OCI-LY3 (cell line): ENCODE measurements at regions not wholly inside any gene's neighbourhood (a gene's known extent, or its start where the extent isn't known, plus 50 kb on each side); places are given as distances from the start of the nearest gene placed in this dataset.
A peak's percentile ranks its signal among the peaks of the same experiment; 100 is the strongest.

ENCODE experiments used
- H2AFZ ChIP-seq: fragments of 200-600, 300-600 bp; shearing (Covaris generic); 2 replicates; pipeline ENCODE4 v1.6.0; 2014; ENCODE audit warnings: antibody characterized with exemption, low read depth, low read length
- H3K27ac ChIP-seq: fragments of 200-600, 300-600 bp; sonication (generic); 2 replicates; pipeline ENCODE4 v1.5.1; 2014; ENCODE audit warnings: mild to moderate bottlenecking, low read length, moderate library complexity, mixed read lengths
- H3K27me3 ChIP-seq: fragments of 200-600, 300-600 bp; sonication (generic); 2 replicates; pipeline ENCODE4 v1.6.1; 2014; ENCODE audit warnings: low read depth, low read length, mixed read lengths
- H3K36me3 ChIP-seq: fragments of 200-600, 300-600 bp; sonication (generic); replicated peaks from 2 replicates; pipeline ENCODE3; 2014; ENCODE audit warnings: low read depth, low read length, mixed read lengths
- H3K4me1 ChIP-seq: fragments of 300-600, 200-600 bp; sonication (generic); 2 replicates; pipeline ENCODE4 v1.6.1; 2014; ENCODE audit warnings: low read length, mixed read lengths
- H3K4me2 ChIP-seq: fragments of 200-600, 300-600 bp; sonication (generic); 2 replicates; pipeline ENCODE4 v1.6.1; 2014; ENCODE audit warnings: low read length, mixed read lengths
- H3K4me3 ChIP-seq: fragments of 300-600, 200-600 bp; sonication (generic); 2 replicates; pipeline ENCODE4 v1.5.1; 2014; ENCODE audit warnings: antibody characterized with exemption, mild to moderate bottlenecking, low read length, moderate library complexity
- H3K79me2 ChIP-seq: fragments of 300-600, 200-600 bp; shearing (Covaris generic); 2 replicates; pipeline ENCODE4 v1.6.1; 2014; ENCODE audit warnings: mild to moderate bottlenecking, low read length, mixed read lengths
- H3K9ac ChIP-seq: fragments of 300-600, 200-600 bp; shearing (Covaris generic); 2 replicates; pipeline ENCODE4 v1.6.0; 2014; ENCODE audit warnings: mild to moderate bottlenecking, low read length, moderate library complexity
- H3K9me3 ChIP-seq: fragments of 200-600, 300-600 bp; shearing (Covaris generic); 2 replicates; pipeline ENCODE4 v1.6.1; 2014; ENCODE audit warnings: low read length, mixed read lengths; ENCODE audit not compliant: insufficient read depth
- H4K20me1 ChIP-seq: fragments of 200-600, 300-600 bp; sonication (generic); 2 replicates; pipeline ENCODE4 v1.6.1; 2016; ENCODE audit warnings: low read length, mixed read lengths; ENCODE audit not compliant: insufficient read depth
- CTCF ChIP-seq: fragments of 200-600, 300-600 bp; sonication (generic); IDR thresholded peaks from 2 replicates; pipeline ENCODE4 v1.5.1; 2014; ENCODE audit warnings: antibody characterized with exemption, low read length, low read depth
- EZH2phosphoT487 ChIP-seq: fragments of 200-600 bp; shearing (Covaris generic); IDR thresholded peaks from 2 replicates; pipeline ENCODE4 v1.6.1; 2018; ENCODE audit warnings: antibody characterized with exemption, mixed run types, low read depth

- no peak overlapping the region for H3K27ac ChIP-seq
- H2AFZ ChIP-seq: peak overlapping the region; percentile 67; the same call in 1 of the 2 replicates
- H3K27me3 ChIP-seq: no peaks in the 10 kb centered on the region
- no peak for TF ChIP-seq EZH2phosphoT487
- no peak for TF ChIP-seq CTCF
- peaks cover 9% of the 10 kb centered on the region for H3K4me1 ChIP-seq
- H3K36me3 ChIP-seq: no peaks in the 10 kb centered on the region
- no peak overlapping the region for H3K4me2 ChIP-seq
- H3K9ac ChIP-seq: no peak overlapping the region
- H4K20me1 ChIP-seq: no peaks in the 10 kb centered on the region
- no peaks in the 10 kb centered on the region for H3K9me3 ChIP-seq
- no peak overlapping the region for H3K4me3 ChIP-seq
- no peaks in the 10 kb centered on the region for H3K79me2 ChIP-seq
Measured at GRCh38 chr3:171978390-171978789, 61.0 kb upstream of the FNDC3B start.

- TF ChIP-seq CTCF (no peak), EZH2phosphoT487 (no peak)
- no peaks in the 10 kb centered on the region for H3K27me3 ChIP-seq
- no peaks in the 10 kb centered on the region for H3K79me2 ChIP-seq
- H2AFZ ChIP-seq: no peak overlapping the region
- no peak overlapping the region for H3K9ac ChIP-seq
- H3K4me3 ChIP-seq: no peak overlapping the region
- H3K36me3 ChIP-seq: no peaks in the 10 kb centered on the region
- peaks cover 9% of the 10 kb centered on the region for H3K4me1 ChIP-seq
- H3K27ac ChIP-seq: no peak overlapping the region
- no peaks in the 10 kb centered on the region for H3K9me3 ChIP-seq
- no peaks in the 10 kb centered on the region for H4K20me1 ChIP-seq
- H3K4me2 ChIP-seq: no peak overlapping the region
Measured at GRCh38 chr3:171979081-171979480, 60.3 kb upstream of the FNDC3B start.

GRCh38 chr3:171980578-171981270, 58.7 kb upstream of the FNDC3B start:
- Histone ChIP-seq H3K27ac (no peak overlapping the region), H3K27me3 (no peaks in the 10 kb centered on the region), H3K36me3 (no peaks in the 10 kb centered on the region), H3K4me2 (no peak overlapping the region), H3K9ac (no peak overlapping the region), H3K4me3 (no peak overlapping the region), H3K9me3 (no peaks in the 10 kb centered on the region), H3K79me2 (no peaks in the 10 kb centered on the region), H3K4me1 (peaks cover 9% of the 10 kb centered on the region), H2AFZ (no peak overlapping the region), H4K20me1 (no peaks in the 10 kb centered on the region)
- TF ChIP-seq EZH2phosphoT487 (no peak), CTCF (no peak)

- Histone ChIP-seq H3K9me3 (no peaks in the 10 kb centered on the region), H3K27ac (no peak overlapping the region), H3K4me2 (no peak overlapping the region), H3K27me3 (no peaks in the 10 kb centered on the region), H3K9ac (no peak overlapping the region), H4K20me1 (no peaks in the 10 kb centered on the region), H2AFZ (no peak overlapping the region), H3K79me2 (no peaks in the 10 kb centered on the region), H3K36me3 (no peaks in the 10 kb centered on the region), H3K4me3 (no peak overlapping the region), H3K4me1 (peaks cover 9% of the 10 kb centered on the region)
- no peak for TF ChIP-seq EZH2phosphoT487
- no peak for TF ChIP-seq CTCF
Measured at GRCh38 chr3:171981271-171981605, 58.1 kb upstream of the FNDC3B start.
